GM19372 (cell line): ENCODE measurements at regions not wholly inside any gene's neighbourhood (a gene's known extent, or its start where the extent isn't known, plus 50 kb on each side); places are given as distances from the start of the nearest gene placed in this dataset.

Experiments used
- ATAC-seq: cut with Tn5 transposase; IDR thresholded peaks from one replicate; pipeline ENCODE4 v1.9.1; 2021; ENCODE audit warnings: mild to moderate bottlenecking, low read depth, moderate library complexity; ENCODE audit not compliant: unreplicated experiment

GRCh38 chr6:45830441-45831139, 185.1 kb downstream of the CLIC5 start:
- ATAC-seq = peak; percentile 91

GRCh38 chr6:45829873-45830272, 185.8 kb downstream of the CLIC5 start:
- ATAC-seq = no peak

- ATAC-seq = no peak
Observed at GRCh38 chr6:45827952-45828530, 187.6 kb downstream of the CLIC5 start.

GRCh38 chr6:45822873-45823272, 192.8 kb downstream of the CLIC5 start:
- no peak for ATAC-seq

GRCh38 chr6:45822246-45822812, 193.3 kb downstream of the CLIC5 start:
- no peak for ATAC-seq

- ATAC-seq = no peak
Observed at GRCh38 chr6:45818655-45819054, 197.0 kb downstream of the CLIC5 start.

GRCh38 chr6:45816674-45817297, 198.9 kb downstream of the CLIC5 start:
- no peak for ATAC-seq

- ATAC-seq = no peak
Observed at GRCh38 chr6:45815466-45816125, 200.1 kb downstream of the CLIC5 start.

GRCh38 chr6:45814772-45815171, 200.9 kb downstream of the CLIC5 start:
- ATAC-seq = no peak

- ATAC-seq = no peak
Observed at GRCh38 chr6:45813943-45814342, 201.7 kb downstream of the CLIC5 start.

GRCh38 chr6:45812922-45813321, 202.7 kb downstream of the CLIC5 start:
- no peak for ATAC-seq

- no peak for ATAC-seq
Observed at GRCh38 chr6:45808917-45809316, 206.7 kb downstream of the CLIC5 start.

- ATAC-seq = no peak
Observed at GRCh38 chr6:45808042-45808645, 207.5 kb downstream of the CLIC5 start.

GRCh38 chr6:45807311-45808041, 208.2 kb downstream of the CLIC5 start:
- no peak for ATAC-seq

GRCh38 chr6:45806172-45806571, 209.5 kb downstream of the CLIC5 start:
- no peak for ATAC-seq

- no peak for ATAC-seq
Observed at GRCh38 chr6:45803071-45803470, 212.6 kb downstream of the CLIC5 start.

GRCh38 chr6:45801471-45802289, 214.0 kb downstream of the CLIC5 start:
- ATAC-seq = no peak

- ATAC-seq = no peak
Observed at GRCh38 chr6:45800911-45801310, 214.7 kb downstream of the CLIC5 start.

- no peak for ATAC-seq
Observed at GRCh38 chr6:45795678-45796077, 220.0 kb downstream of the CLIC5 start.
